LNCAP (cell line): ENCODE measurements at regions not wholly inside any gene's neighbourhood (a gene's known extent, or its start where the extent isn't known, plus 50 kb on each side); places are given as distances from the start of the nearest gene placed in this dataset.

Experiments
- TF ChIP-seq, protein P1 (sequence below): fragments of 450-650 bp; IDR thresholded peaks from 2 replicates; pipeline ENCODE4 v1.5.1; 2017; ENCODE audit warnings: mild to moderate bottlenecking

DNA sequence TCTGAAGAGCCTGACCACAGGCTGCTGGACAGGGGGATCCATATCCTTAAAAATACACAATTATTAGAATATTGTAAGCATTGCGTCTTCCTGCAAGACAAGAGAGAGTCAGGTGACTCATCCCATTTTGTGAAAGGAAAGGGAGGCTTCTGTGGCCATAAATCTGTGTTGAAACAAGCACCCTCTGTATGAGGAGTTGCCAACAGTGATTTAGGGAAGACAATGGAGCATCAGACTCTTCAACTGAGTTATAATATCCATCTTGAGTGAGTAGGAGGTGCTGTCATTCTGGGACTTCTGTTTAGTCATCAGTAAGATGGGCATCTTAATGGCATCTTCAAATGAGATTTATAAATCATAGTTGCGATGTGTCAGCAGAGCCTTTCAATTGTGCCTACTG is 554.5 kb downstream of the AACS start:
- TF ChIP-seq, protein P1, sequence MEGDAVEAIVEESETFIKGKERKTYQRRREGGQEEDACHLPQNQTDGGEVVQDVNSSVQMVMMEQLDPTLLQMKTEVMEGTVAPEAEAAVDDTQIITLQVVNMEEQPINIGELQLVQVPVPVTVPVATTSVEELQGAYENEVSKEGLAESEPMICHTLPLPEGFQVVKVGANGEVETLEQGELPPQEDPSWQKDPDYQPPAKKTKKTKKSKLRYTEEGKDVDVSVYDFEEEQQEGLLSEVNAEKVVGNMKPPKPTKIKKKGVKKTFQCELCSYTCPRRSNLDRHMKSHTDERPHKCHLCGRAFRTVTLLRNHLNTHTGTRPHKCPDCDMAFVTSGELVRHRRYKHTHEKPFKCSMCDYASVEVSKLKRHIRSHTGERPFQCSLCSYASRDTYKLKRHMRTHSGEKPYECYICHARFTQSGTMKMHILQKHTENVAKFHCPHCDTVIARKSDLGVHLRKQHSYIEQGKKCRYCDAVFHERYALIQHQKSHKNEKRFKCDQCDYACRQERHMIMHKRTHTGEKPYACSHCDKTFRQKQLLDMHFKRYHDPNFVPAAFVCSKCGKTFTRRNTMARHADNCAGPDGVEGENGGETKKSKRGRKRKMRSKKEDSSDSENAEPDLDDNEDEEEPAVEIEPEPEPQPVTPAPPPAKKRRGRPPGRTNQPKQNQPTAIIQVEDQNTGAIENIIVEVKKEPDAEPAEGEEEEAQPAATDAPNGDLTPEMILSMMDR: no peak

DNA sequence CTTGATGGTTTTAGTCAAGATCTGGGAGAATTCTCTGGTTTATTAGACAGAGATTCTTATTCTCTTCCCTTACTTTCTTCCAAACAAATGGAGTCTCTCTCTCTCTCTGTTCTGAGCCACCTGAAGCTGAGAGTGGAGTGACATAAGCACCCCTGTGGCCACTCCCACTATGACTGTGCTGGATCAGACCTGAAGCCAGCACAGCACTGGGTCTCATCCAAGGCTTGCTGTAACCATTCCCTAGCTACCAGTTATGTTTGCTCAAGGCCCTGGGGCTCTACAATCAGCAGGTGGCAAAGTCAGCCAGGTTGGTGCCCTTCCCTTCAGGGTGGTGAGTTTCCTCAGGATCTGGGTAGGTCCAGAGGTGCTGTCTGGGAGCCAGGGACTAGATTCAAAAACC is 568.5 kb downstream of the AACS start:
- TF ChIP-seq, protein P1: no peak

DNA sequence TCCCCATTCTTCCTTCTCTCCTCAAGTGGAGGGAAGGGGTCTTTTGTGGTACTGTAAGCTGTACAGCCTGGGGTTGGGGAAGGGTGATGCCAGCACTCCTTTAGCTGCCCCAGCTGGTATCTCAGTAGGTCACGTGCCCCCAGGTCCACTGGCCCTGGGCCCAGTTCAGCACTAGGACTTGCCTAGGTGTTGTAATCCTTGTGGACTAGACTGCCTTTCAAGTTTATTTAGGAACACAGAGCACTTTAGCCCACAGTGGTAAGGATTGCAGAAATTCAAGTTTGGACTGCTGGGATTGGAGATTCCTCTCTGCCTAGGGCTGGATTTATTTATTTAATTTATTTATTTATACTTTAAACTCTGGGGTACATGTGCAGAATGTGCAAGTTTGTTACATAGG is 569.6 kb downstream of the AACS start:
- TF ChIP-seq, protein P1: no peak

DNA sequence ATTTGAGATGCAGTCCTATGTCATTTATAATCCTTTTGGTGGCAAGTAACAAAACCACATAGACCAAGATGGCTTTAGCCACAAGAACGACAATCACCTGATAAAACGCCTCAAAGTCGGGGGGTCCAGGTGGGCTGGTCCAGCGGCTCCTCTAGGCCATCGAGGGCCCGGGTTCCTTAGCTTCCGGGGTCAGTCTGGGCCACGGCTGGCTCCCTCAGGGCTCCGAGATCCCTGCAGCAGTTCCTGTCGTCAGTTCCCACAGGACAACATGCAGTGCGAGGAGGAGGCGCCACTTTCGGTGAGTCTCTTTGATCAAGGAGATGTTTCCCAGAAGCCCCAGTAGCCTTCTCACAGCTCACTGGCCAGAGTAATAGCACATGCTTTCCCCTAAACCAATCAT is 574.6 kb downstream of the AACS start:
- TF ChIP-seq, protein P1: no peak

DNA sequence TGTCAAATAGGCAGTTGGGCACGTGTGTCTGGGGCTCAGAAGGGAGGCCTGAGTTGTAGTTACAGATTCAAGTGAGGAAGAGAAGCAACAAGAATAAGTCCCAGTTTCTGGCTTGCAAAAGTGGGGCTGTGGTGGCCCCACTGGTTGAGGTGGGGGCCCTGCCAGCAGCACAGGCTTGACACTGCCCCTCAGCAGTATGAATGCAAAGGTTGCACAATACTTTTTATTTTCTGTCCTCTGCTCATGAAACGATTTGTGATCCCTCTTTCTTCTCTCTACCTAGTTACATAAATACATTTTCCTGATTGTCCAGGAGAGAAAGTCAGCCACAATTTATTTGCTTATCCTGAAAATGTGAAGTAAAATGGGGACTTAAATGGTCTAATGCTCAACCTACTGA is 577.8 kb downstream of the AACS start:
- TF ChIP-seq, protein P1: no peak

DNA sequence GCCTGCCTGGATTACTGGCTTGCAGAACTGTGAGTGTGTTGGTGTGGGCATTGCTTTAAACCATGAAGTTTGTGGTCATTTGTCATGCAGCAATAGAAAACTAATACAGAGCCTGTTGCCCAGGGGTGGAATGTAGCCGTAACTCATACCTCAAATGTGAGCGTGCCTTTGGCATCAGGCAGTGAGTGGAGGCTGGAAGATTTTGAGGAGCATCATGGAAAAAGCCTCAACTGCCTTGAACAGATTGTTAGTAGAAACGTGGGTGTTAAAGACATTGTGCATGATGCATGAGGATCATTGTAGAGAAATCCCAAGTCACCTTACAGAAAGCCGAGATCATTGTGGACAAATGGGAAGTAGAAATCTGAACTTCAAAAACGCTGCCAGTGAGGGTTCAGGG is 580.5 kb downstream of the AACS start:
- TF ChIP-seq, protein P1: no peak

DNA sequence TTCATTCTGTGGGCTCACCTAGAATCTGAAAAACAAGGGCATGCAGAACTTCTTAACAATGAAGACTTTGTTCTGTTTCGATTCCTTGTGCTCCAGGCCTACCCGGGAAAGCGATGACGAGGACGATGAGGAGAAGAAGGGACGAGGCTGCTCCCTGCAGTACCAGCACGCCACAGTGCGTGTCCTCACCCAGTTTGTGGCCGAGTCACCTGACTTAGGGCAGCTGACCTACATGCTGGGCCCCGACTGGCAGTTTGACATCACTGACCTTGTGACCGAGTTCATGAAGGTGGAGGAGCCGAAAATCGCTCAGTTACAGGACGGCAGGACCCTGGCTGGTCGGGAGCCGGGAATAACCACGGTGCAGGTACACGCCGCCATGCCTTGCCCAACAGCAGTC is 585.4 kb downstream of the AACS start:
- TF ChIP-seq, protein P1: no peak

DNA sequence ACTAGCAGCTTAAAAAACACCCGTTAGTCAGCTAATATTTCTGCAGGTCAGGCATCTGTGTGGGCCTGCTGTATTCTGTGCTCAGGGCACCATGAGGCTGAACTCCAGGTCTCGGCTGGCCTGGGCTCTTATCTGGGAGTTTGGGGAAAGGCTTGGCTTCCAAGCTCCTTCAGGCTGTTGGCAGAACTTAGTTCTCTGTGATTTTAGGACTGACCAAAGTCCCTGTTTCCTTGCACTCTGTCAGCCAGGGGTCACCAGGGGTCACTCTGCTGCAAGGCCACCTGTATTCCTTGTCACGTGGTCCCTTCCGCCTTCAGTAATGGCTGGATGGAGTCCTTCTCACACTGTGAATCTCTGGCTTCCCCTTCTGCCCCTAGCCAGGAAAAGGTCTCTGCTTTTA is 586.4 kb downstream of the AACS start:
- TF ChIP-seq, protein P1: no peak
